ENCODE measurements at regions not wholly inside any gene's neighbourhood (a gene's known extent, or its start where the extent isn't known, plus 50 kb on each side); places are given as distances from the start of the nearest gene placed in this dataset.
"Not testable (repeated sequence)": the region's sequence is repeated elsewhere in the genome, so short reads cannot be mapped to it uniquely, and the experiment has no call there.

- no peak for DNase-seq
These were observed 212.5 kb upstream of the NDST3 start for GRCh38 chr4:117821834-117822233.

GRCh38 chr4:117823388-117823787 lies 210.9 kb upstream of the NDST3 start:
- DNase-seq: no peak

GRCh38 chr4:117825600-117825999 lies 208.7 kb upstream of the NDST3 start:
- no peak for DNase-seq

- DNase-seq: no peak
These were observed 203.1 kb upstream of the NDST3 start for GRCh38 chr4:117831060-117831683.

- DNase-seq: no peak
These were observed 198.7 kb upstream of the NDST3 start for GRCh38 chr4:117835566-117835965.

- no peak for DNase-seq
These were observed 189.7 kb upstream of the NDST3 start for GRCh38 chr4:117844594-117844993.

- DNase-seq: no peak
These were observed 189.0 kb upstream of the NDST3 start for GRCh38 chr4:117845270-117845669.

- DNase-seq: no peak
These were observed 186.4 kb upstream of the NDST3 start for GRCh38 chr4:117847849-117848248.

GRCh38 chr4:117868201-117868600 lies 166.1 kb upstream of the NDST3 start:
- DNase-seq: no peak

GRCh38 chr4:117873779-117874178 lies 160.5 kb upstream of the NDST3 start:
- no peak for DNase-seq

GRCh38 chr4:117874216-117874615 lies 160.1 kb upstream of the NDST3 start:
- no peak for DNase-seq

- no peak for DNase-seq
These were observed 144.3 kb upstream of the NDST3 start for GRCh38 chr4:117889978-117890377.

GRCh38 chr4:117893207-117893606 lies 141.1 kb upstream of the NDST3 start:
- DNase-seq: no peak

- no peak for DNase-seq
These were observed 135.8 kb upstream of the NDST3 start for GRCh38 chr4:117898496-117898895.

GRCh38 chr4:117900832-117901231 lies 133.5 kb upstream of the NDST3 start:
- no peak for DNase-seq

- no peak for DNase-seq
These were observed 126.6 kb upstream of the NDST3 start for GRCh38 chr4:117907646-117908045.

GRCh38 chr4:117908306-117909207 lies 125.7 kb upstream of the NDST3 start:
- no peak for DNase-seq

- no peak for DNase-seq
These were observed 117.6 kb upstream of the NDST3 start for GRCh38 chr4:117916728-117917127.

GRCh38 chr4:117922311-117922710 lies 112.0 kb upstream of the NDST3 start:
- not testable (repeated sequence) for DNase-seq

- DNase-seq: not testable (repeated sequence)
These were observed 106.5 kb upstream of the NDST3 start for GRCh38 chr4:117927823-117928222.

GRCh38 chr4:117941611-117942010 lies 92.7 kb upstream of the NDST3 start:
- no peak for DNase-seq

- DNase-seq: no peak
These were observed 84.7 kb upstream of the NDST3 start for GRCh38 chr4:117949621-117950020.

- no peak for DNase-seq
These were observed 76.7 kb upstream of the NDST3 start for GRCh38 chr4:117957571-117957970.

GRCh38 chr4:117965622-117966021 lies 68.7 kb upstream of the NDST3 start:
- no peak for DNase-seq

Measured in activated CD4-positive, alpha-beta T cell treated with anti-CD3 and anti-CD28 coated beads, Interleukin-10, Interleukin-2, amounts not matched to agents 100 ng/mL and 50 ng/mL, durations not matched to agents 16 hours and 8 hours (primary cell).